ENCODE measurements at regions not wholly inside any gene's neighbourhood (a gene's known extent, or its start where the extent isn't known, plus 50 kb on each side); places are given as distances from the start of the nearest gene placed in this dataset.

DNA sequence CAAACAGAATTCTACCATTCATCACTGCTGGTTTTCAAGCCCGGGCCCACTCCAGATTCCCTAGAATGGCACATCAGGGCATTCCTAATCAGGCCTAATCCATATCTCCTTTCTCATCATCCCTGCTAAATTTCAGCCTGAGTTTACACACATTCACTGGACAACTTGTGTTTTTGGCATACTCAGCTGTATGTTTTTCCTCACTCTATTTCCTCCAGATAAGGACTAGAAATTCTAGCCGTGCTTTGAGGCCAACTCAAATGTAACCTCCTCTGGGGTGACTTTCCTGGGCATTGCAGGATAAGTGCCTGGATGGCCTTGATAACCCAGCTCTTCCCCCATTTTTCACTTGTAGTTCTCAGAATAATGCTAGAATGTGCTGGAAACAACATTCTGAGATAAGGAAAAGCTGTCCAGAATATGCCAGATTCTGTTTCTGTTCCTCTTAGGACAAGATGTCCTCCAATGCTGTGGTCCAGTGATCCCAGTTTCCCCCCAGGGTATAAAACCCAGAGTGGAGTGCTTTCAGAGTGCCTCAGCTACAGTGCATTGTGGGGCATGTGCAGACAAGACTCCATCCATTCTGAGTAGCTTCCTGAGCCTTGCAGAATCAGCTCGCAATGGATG lies 66.9 kb upstream of the CLDN10 start (continued):
- TF ChIP-seq, protein P1, sequence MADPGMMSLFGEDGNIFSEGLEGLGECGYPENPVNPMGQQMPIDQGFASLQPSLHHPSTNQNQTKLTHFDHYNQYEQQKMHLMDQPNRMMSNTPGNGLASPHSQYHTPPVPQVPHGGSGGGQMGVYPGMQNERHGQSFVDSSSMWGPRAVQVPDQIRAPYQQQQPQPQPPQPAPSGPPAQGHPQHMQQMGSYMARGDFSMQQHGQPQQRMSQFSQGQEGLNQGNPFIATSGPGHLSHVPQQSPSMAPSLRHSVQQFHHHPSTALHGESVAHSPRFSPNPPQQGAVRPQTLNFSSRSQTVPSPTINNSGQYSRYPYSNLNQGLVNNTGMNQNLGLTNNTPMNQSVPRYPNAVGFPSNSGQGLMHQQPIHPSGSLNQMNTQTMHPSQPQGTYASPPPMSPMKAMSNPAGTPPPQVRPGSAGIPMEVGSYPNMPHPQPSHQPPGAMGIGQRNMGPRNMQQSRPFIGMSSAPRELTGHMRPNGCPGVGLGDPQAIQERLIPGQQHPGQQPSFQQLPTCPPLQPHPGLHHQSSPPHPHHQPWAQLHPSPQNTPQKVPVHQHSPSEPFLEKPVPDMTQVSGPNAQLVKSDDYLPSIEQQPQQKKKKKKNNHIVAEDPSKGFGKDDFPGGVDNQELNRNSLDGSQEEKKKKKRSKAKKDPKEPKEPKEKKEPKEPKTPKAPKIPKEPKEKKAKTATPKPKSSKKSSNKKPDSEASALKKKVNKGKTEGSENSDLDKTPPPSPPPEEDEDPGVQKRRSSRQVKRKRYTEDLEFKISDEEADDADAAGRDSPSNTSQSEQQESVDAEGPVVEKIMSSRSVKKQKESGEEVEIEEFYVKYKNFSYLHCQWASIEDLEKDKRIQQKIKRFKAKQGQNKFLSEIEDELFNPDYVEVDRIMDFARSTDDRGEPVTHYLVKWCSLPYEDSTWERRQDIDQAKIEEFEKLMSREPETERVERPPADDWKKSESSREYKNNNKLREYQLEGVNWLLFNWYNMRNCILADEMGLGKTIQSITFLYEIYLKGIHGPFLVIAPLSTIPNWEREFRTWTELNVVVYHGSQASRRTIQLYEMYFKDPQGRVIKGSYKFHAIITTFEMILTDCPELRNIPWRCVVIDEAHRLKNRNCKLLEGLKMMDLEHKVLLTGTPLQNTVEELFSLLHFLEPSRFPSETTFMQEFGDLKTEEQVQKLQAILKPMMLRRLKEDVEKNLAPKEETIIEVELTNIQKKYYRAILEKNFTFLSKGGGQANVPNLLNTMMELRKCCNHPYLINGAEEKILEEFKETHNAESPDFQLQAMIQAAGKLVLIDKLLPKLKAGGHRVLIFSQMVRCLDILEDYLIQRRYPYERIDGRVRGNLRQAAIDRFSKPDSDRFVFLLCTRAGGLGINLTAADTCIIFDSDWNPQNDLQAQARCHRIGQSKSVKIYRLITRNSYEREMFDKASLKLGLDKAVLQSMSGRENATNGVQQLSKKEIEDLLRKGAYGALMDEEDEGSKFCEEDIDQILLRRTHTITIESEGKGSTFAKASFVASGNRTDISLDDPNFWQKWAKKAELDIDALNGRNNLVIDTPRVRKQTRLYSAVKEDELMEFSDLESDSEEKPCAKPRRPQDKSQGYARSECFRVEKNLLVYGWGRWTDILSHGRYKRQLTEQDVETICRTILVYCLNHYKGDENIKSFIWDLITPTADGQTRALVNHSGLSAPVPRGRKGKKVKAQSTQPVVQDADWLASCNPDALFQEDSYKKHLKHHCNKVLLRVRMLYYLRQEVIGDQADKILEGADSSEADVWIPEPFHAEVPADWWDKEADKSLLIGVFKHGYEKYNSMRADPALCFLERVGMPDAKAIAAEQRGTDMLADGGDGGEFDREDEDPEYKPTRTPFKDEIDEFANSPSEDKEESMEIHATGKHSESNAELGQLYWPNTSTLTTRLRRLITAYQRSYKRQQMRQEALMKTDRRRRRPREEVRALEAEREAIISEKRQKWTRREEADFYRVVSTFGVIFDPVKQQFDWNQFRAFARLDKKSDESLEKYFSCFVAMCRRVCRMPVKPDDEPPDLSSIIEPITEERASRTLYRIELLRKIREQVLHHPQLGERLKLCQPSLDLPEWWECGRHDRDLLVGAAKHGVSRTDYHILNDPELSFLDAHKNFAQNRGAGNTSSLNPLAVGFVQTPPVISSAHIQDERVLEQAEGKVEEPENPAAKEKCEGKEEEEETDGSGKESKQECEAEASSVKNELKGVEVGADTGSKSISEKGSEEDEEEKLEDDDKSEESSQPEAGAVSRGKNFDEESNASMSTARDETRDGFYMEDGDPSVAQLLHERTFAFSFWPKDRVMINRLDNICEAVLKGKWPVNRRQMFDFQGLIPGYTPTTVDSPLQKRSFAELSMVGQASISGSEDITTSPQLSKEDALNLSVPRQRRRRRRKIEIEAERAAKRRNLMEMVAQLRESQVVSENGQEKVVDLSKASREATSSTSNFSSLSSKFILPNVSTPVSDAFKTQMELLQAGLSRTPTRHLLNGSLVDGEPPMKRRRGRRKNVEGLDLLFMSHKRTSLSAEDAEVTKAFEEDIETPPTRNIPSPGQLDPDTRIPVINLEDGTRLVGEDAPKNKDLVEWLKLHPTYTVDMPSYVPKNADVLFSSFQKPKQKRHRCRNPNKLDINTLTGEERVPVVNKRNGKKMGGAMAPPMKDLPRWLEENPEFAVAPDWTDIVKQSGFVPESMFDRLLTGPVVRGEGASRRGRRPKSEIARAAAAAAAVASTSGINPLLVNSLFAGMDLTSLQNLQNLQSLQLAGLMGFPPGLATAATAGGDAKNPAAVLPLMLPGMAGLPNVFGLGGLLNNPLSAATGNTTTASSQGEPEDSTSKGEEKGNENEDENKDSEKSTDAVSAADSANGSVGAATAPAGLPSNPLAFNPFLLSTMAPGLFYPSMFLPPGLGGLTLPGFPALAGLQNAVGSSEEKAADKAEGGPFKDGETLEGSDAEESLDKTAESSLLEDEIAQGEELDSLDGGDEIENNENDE (IDR thresholded peaks at IDR 0.05; ENCODE audit: low read depth, low read length) = no peak
- TF ChIP-seq, protein P2, sequence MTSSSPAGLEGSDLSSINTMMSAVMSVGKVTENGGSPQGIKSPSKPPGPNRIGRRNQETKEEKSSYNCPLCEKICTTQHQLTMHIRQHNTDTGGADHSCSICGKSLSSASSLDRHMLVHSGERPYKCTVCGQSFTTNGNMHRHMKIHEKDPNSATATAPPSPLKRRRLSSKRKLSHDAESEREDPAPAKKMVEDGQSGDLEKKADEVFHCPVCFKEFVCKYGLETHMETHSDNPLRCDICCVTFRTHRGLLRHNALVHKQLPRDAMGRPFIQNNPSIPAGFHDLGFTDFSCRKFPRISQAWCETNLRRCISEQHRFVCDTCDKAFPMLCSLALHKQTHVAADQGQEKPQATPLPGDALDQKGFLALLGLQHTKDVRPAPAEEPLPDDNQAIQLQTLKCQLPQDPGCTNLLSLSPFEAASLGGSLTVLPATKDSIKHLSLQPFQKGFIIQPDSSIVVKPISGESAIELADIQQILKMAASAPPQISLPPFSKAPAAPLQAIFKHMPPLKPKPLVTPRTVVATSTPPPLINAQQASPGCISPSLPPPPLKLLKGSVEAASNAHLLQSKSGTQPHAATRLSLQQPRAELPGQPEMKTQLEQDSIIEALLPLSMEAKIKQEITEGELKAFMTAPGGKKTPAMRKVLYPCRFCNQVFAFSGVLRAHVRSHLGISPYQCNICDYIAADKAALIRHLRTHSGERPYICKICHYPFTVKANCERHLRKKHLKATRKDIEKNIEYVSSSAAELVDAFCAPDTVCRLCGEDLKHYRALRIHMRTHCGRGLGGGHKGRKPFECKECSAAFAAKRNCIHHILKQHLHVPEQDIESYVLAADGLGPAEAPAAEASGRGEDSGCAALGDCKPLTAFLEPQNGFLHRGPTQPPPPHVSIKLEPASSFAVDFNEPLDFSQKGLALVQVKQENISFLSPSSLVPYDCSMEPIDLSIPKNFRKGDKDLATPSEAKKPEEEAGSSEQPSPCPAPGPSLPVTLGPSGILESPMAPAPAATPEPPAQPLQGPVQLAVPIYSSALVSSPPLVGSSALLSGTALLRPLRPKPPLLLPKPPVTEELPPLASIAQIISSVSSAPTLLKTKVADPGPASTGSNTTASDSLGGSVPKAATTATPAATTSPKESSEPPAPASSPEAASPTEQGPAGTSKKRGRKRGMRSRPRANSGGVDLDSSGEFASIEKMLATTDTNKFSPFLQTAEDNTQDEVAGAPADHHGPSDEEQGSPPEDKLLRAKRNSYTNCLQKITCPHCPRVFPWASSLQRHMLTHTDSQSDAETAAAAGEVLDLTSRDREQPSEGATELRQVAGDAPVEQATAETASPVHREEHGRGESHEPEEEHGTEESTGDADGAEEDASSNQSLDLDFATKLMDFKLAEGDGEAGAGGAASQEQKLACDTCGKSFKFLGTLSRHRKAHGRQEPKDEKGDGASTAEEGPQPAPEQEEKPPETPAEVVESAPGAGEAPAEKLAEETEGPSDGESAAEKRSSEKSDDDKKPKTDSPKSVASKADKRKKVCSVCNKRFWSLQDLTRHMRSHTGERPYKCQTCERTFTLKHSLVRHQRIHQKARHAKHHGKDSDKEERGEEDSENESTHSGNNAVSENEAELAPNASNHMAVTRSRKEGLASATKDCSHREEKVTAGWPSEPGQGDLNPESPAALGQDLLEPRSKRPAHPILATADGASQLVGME (CRISPR knock-in tag; IDR thresholded peaks at IDR 0.05) = no peak
- no peak for TF ChIP-seq MBD2 (IDR thresholded peaks at IDR 0.05; ENCODE audit: borderline replicate concordance, low read depth)
- TF ChIP-seq GTF3C2 (IDR thresholded peaks at IDR 0.05; ENCODE audit: borderline replicate concordance, extremely low read depth, insufficient read length) = no peak
- no peak for TF ChIP-seq EP400 (IDR thresholded peaks at IDR 0.05)
- TF ChIP-seq ZKSCAN3 (CRISPR knock-in tag; IDR thresholded peaks at IDR 0.05) = no peak
- TF ChIP-seq CBX1 (IDR thresholded peaks at IDR 0.05; ENCODE audit: low read depth) = no peak
- no peak for TF ChIP-seq SUPT5H (IDR thresholded peaks at IDR 0.05)
